Adrenal gland (tissue), 5 donors: ENCODE measurements at regions not wholly inside any gene's neighbourhood (a gene's known extent, or its start where the extent isn't known, plus 50 kb on each side); places are given as distances from the start of the nearest gene placed in this dataset.

Experiments
- CTCF ChIP-seq, 6 experiments: fragments of 450-650 bp in 4 of 6; fragments of 200-600 bp in 2 of 6; sonication (generic) in 1 of 6; IDR thresholded peaks; 1 replicate in 5 of 6; 2 replicates in 1 of 6; pipeline versions ENCODE4 v1.5.1 to v1.8.0; 2016 to 2021; ENCODE audit warnings: antibody characterized with exemption in 6 of 6, mild to moderate bottlenecking in 2 of 6, moderate library complexity in 1 of 6
- POLR2A ChIP-seq, 2 donors: fragments of 450-650 bp; IDR thresholded peaks; one replicate each; pipeline ENCODE4 v1.6.1; 2017; ENCODE audit warnings: antibody characterized with exemption in 2 of 2, mild to moderate bottlenecking in 2 of 2, moderate library complexity in 1 of 2
- donor health status: DM: no; HTN: no; CAD: no.

GRCh38 chrX:46382595-46382994, 162.6 kb downstream of the ZNF674 start:
- TF ChIP-seq CTCF (IDR thresholded peaks at IDR 0.05): no peak
- no peak for TF ChIP-seq POLR2A (IDR thresholded peaks at IDR 0.05)
